ENCODE measurements at regions not wholly inside any gene's neighbourhood (a gene's known extent, or its start where the extent isn't known, plus 50 kb on each side); places are given as distances from the start of the nearest gene placed in this dataset.

DNA sequence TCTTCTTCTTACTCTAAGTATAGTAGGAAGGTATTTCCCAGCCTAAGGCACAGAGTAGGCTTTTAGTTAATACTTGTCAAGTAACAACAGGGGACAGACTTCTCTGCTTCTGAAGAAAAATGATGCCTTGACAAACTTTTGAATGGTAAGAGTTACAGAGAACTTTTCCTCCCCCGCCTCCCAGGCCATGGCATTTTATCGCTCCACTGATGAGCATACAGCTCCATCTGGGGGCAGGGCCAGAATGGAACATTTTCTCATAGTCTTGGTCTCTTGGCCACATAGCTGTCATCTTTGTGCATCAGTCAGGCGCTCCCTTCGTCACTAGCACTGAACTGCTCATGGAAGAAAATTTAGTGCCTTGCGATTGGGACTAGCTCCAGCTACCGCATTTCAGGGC lies 1066.8 kb upstream of the CITED2 start:
- no peaks in the 10 kb centered on the region for H3K9me3 ChIP-seq (ENCODE audit: control insufficient read depth, low read depth, low read length)
- H3K4me1 ChIP-seq (ENCODE audit: control insufficient read depth, insufficient read depth, low read length) = no peaks in the 10 kb centered on the region
- H3K4me3 ChIP-seq (ENCODE audit: low read length) = no peak overlapping the region
- peak; percentile 32 to 50 for DNase-seq
- no peaks in the 10 kb centered on the region for H3K36me3 ChIP-seq (ENCODE audit: control insufficient read depth, insufficient read depth, low read length)
- H3K27me3 ChIP-seq (ENCODE audit: control insufficient read depth, insufficient read depth, low read length) = no peaks in the 10 kb centered on the region
- no peak overlapping the region for H3K27ac ChIP-seq (ENCODE audit: low read length)
- no CpG with 5 or more reads among the region's 6 CpGs for WGBS (ENCODE audit: insufficient coverage, low lambda C conversion rate)

DNA sequence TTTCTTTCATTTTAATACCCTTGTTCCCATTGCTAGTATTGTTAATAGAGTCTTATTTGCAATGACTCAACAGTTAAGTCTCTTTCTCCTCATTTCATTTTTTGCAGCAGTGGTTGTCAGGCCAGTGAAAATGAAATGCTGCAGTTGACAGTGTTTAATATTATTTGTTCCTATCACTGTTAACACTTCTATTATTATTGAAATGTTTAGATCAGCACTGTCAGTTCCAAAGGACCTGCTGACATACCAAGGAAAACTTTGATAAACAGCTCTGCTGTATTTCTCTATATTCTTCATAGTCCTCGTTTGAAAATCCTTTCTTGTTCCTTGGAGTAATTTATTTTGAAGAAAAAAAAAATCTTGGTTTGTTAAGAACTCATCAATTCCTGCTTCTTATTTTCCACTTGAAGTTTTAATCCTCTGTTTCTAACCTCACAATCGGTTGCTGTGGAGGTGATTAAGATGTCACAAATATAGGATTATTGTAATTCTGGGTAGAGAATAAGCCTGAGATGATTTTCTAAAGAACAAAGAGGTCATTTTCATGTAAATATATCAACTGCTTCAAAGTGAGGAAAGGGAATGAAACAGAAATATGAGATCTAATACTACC lies 1065.9 kb upstream of the CITED2 start:
- Histone ChIP-seq H3K27ac (ENCODE audit: low read length) (no peak overlapping the region), H3K27me3 (ENCODE audit: control insufficient read depth, insufficient read depth, low read length) (no peaks in the 10 kb centered on the region), H3K4me1 (ENCODE audit: control insufficient read depth, insufficient read depth, low read length) (no peaks in the 10 kb centered on the region), H3K4me3 (ENCODE audit: low read length) (no peak overlapping the region), H3K36me3 (ENCODE audit: control insufficient read depth, insufficient read depth, low read length) (no peaks in the 10 kb centered on the region), H3K9me3 (ENCODE audit: control insufficient read depth, low read depth, low read length) (no peaks in the 10 kb centered on the region)
- 92% methylated on average over 2 of the region's 2 CpGs for WGBS (ENCODE audit: insufficient coverage, low lambda C conversion rate)
- DNase-seq = no peak

DNA sequence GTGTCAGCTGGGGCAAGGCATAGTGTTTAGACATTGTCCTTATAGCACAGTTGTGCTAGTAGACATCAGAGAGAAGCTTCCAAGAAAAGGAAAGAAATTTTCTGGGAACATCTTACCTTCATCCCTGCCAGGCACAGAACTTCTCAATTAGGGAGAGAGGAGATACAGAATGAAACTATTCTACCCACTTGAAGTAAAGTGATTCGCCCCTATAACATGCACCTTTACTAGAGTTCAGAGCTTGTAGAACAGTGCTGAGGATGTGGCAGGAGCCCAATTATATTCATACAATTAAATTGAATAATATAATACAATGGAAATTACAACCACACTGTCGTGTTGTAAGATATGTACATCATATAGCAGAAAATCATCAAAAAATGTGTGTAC lies 1063.9 kb upstream of the CITED2 start:
- H3K9me3 ChIP-seq (ENCODE audit: control insufficient read depth, low read depth, low read length) = no peaks in the 10 kb centered on the region
- 100% methylated on average over 1 of the region's 2 CpGs for WGBS (ENCODE audit: insufficient coverage, low lambda C conversion rate)
- DNase-seq = no peak

GRCh38 chr6:140437619-140438345 lies 1063.3 kb upstream of the CITED2 start:
- H3K4me3 ChIP-seq (ENCODE audit: low read length) = no peak overlapping the region
- WGBS (ENCODE audit: insufficient coverage, low lambda C conversion rate) = 93% methylated on average over 2 of the region's 5 CpGs
- H3K4me1 ChIP-seq (ENCODE audit: control insufficient read depth, insufficient read depth, low read length) = no peaks in the 10 kb centered on the region
- no peaks in the 10 kb centered on the region for H3K9me3 ChIP-seq (ENCODE audit: control insufficient read depth, low read depth, low read length)
- H3K27ac ChIP-seq (ENCODE audit: low read length) = no peak overlapping the region
- no peak for DNase-seq
- no peaks in the 10 kb centered on the region for H3K27me3 ChIP-seq (ENCODE audit: control insufficient read depth, insufficient read depth, low read length)
- no peaks in the 10 kb centered on the region for H3K36me3 ChIP-seq (ENCODE audit: control insufficient read depth, insufficient read depth, low read length)

More for the DNA sequence above, 1063.9 kb upstream of the CITED2 start:
- Histone ChIP-seq H3K27me3 (ENCODE audit: control insufficient read depth, insufficient read depth, low read length) (no peaks in the 10 kb centered on the region), H3K27ac (ENCODE audit: low read length) (no peak overlapping the region), H3K4me3 (ENCODE audit: low read length) (no peak overlapping the region), H3K4me1 (ENCODE audit: control insufficient read depth, insufficient read depth, low read length) (no peaks in the 10 kb centered on the region), H3K36me3 (ENCODE audit: control insufficient read depth, insufficient read depth, low read length) (no peaks in the 10 kb centered on the region)

- DNase-seq = no peak
- WGBS (ENCODE audit: insufficient coverage, low lambda C conversion rate) = 80% methylated on average over 1 of the region's 2 CpGs
- Histone ChIP-seq H3K27me3 (ENCODE audit: control insufficient read depth, insufficient read depth, low read length) (no peaks in the 10 kb centered on the region), H3K27ac (ENCODE audit: low read length) (no peak overlapping the region), H3K9me3 (ENCODE audit: control insufficient read depth, low read depth, low read length) (no peaks in the 10 kb centered on the region), H3K4me1 (ENCODE audit: control insufficient read depth, insufficient read depth, low read length) (no peaks in the 10 kb centered on the region), H3K4me3 (ENCODE audit: low read length) (no peak overlapping the region), H3K36me3 (ENCODE audit: control insufficient read depth, insufficient read depth, low read length) (no peaks in the 10 kb centered on the region)
Measured at GRCh38 chr6:140436023-140436811, 1061.8 kb upstream of the CITED2 start.

DNA sequence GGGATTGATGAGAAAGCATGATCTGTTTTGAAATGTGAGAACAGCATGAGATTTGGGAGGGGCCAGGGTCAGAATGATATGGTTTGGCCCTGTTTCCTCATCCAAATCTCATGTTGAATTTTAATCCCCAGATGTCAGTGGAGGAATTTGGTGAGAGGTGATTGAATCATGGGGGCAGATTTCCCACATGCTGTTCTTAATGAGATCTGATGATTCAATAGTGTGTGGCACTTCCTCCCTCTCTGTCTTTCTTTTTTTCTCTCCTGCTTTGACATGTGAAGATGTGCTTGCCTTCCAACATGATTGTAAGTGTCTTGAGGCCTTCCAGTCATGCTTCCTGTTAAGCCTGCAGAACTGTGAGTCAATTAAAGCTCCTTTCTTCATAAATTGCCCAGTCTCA lies 1060.3 kb upstream of the CITED2 start:
- no peak for DNase-seq
- Histone ChIP-seq H3K36me3 (ENCODE audit: control insufficient read depth, insufficient read depth, low read length) (no peaks in the 10 kb centered on the region), H3K27ac (ENCODE audit: low read length) (no peak overlapping the region), H3K9me3 (ENCODE audit: control insufficient read depth, low read depth, low read length) (no peaks in the 10 kb centered on the region), H3K4me3 (ENCODE audit: low read length) (no peak overlapping the region), H3K27me3 (ENCODE audit: control insufficient read depth, insufficient read depth, low read length) (no peaks in the 10 kb centered on the region), H3K4me1 (ENCODE audit: control insufficient read depth, insufficient read depth, low read length) (no peaks in the 10 kb centered on the region)

DNA sequence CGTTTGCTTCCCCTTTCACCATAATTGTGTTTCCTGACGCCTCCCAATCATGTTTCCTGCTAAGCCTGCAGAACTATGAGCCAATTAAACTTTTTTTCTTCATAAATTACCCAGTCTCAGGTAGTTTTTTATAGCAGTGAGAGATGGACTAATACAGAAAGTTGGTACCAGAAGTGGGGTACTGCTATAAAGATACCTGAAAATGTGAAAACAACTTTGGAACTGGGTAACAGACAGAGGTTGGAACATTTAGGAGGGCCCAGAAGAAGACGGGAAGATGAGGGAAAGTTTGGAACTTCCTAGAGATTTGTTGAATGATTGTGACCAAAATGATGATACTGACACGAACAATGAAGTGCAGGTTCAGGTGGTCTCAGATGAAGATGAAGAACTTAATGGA lies 1058.6 kb upstream of the CITED2 start:
- no peaks in the 10 kb centered on the region for H3K4me1 ChIP-seq (ENCODE audit: control insufficient read depth, insufficient read depth, low read length)
- H3K27ac ChIP-seq (ENCODE audit: low read length) = no peak overlapping the region
- H3K9me3 ChIP-seq (ENCODE audit: control insufficient read depth, low read depth, low read length) = no peaks in the 10 kb centered on the region
- no peak overlapping the region for H3K4me3 ChIP-seq (ENCODE audit: low read length)
- no peaks in the 10 kb centered on the region for H3K36me3 ChIP-seq (ENCODE audit: control insufficient read depth, insufficient read depth, low read length)
- WGBS (ENCODE audit: insufficient coverage, low lambda C conversion rate) = 100% methylated on average over 2 of the region's 4 CpGs
- no peak for DNase-seq
- H3K27me3 ChIP-seq (ENCODE audit: control insufficient read depth, insufficient read depth, low read length) = no peaks in the 10 kb centered on the region

DNA sequence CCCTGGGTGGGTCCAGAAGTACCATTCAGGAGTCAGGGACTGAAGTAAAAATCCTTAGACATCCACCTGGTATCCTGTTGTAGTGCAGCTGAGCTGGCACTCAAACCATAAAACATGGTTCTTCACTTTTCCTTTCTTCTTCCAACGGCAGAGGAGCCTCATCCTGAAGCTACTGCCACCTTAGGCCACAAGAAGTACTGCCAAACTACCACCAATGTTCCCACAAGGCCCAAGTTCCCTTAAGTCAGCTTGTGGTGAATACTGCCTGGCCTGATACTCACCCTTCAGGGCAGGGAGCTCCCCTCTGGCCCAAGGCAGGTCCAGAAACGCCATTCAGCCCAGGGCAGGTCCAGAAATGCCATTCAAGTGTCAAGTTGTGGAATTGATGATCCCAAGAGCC lies 1053.4 kb upstream of the CITED2 start:
- no peak for DNase-seq
- Histone ChIP-seq H3K4me3 (ENCODE audit: low read length) (no peak overlapping the region), H3K4me1 (ENCODE audit: control insufficient read depth, insufficient read depth, low read length) (no peaks in the 10 kb centered on the region), H3K27me3 (ENCODE audit: control insufficient read depth, insufficient read depth, low read length) (no peaks in the 10 kb centered on the region), H3K27ac (ENCODE audit: low read length) (no peak overlapping the region), H3K9me3 (ENCODE audit: control insufficient read depth, low read depth, low read length) (no peaks in the 10 kb centered on the region), H3K36me3 (ENCODE audit: control insufficient read depth, insufficient read depth, low read length) (no peaks in the 10 kb centered on the region)
- WGBS (ENCODE audit: insufficient coverage, low lambda C conversion rate) = no CpG with 5 or more reads among the region's 2 CpGs

GRCh38 chr6:140414966-140415620 lies 1040.6 kb upstream of the CITED2 start:
- H3K4me1 ChIP-seq (ENCODE audit: control insufficient read depth, insufficient read depth, low read length) = no peaks in the 10 kb centered on the region
- no peaks in the 10 kb centered on the region for H3K27me3 ChIP-seq (ENCODE audit: control insufficient read depth, insufficient read depth, low read length)
- 100% methylated on average over 1 of the region's 9 CpGs for WGBS (ENCODE audit: insufficient coverage, low lambda C conversion rate)
- no peak for DNase-seq
- H3K4me3 ChIP-seq (ENCODE audit: low read length) = no peak overlapping the region
- no peak overlapping the region for H3K27ac ChIP-seq (ENCODE audit: low read length)
- peaks cover 4% of the 10 kb centered on the region for H3K9me3 ChIP-seq (ENCODE audit: control insufficient read depth, low read depth, low read length)
- H3K36me3 ChIP-seq (ENCODE audit: control insufficient read depth, insufficient read depth, low read length) = no peaks in the 10 kb centered on the region

- DNase-seq = peak in 1 of 2 donors; percentile 14
- H3K9me3 ChIP-seq (ENCODE audit: control insufficient read depth, low read depth, low read length) = no peaks in the 10 kb centered on the region
- H3K27ac ChIP-seq (ENCODE audit: low read length) = no peak overlapping the region
- H3K4me1 ChIP-seq (ENCODE audit: control insufficient read depth, insufficient read depth, low read length) = no peaks in the 10 kb centered on the region
- no peaks in the 10 kb centered on the region for H3K36me3 ChIP-seq (ENCODE audit: control insufficient read depth, insufficient read depth, low read length)
- H3K27me3 ChIP-seq (ENCODE audit: control insufficient read depth, insufficient read depth, low read length) = no peaks in the 10 kb centered on the region
- H3K4me3 ChIP-seq (ENCODE audit: low read length) = no peak overlapping the region
Measured at GRCh38 chr6:140403020-140403419, 1028.6 kb upstream of the CITED2 start.

All from large intestine (tissue), 3 donors.